Sigmoid colon (tissue), 6 donors: ENCODE measurements at regions not wholly inside any gene's neighbourhood (a gene's known extent, or its start where the extent isn't known, plus 50 kb on each side); places are given as distances from the start of the nearest gene placed in this dataset.

Experiments
- DNase-seq: peaks from one replicate; pipeline ENCODE4 v3.0.0-alpha.2; 2019
- H3K27ac ChIP-seq, 4 donors: fragments of 200-600 bp; sonication (generic); one replicate each; pipeline ENCODE4 v1.5.1; 2016 to 2019; ENCODE audit warnings: mild to moderate bottlenecking in 1 of 4
- H3K27me3 ChIP-seq, 3 donors: fragments of 200-600 bp; sonication (generic); one replicate each; pipeline ENCODE4 v1.5.1; 2019; ENCODE audit warnings: mild to moderate bottlenecking in 1 of 3
- H3K36me3 ChIP-seq, 4 donors: fragments of 200-600 bp; sonication (generic); one replicate each; pipeline ENCODE4 v1.5.1; 2016 to 2019
- H3K4me1 ChIP-seq, 4 donors: fragments of 200-600 bp; sonication (generic); one replicate each; pipeline ENCODE4 v1.5.1; 2017 to 2019
- H3K4me3 ChIP-seq, 4 donors: fragments of 200-600 bp; sonication (generic); one replicate each; pipeline ENCODE4 v1.5.1; 2017 to 2019; ENCODE audit warnings: mild to moderate bottlenecking in 2 of 4, moderate library complexity in 1 of 4
- H3K9me3 ChIP-seq, 4 donors: fragments of 200-600 bp in 3 of 4; sonication (generic) in 3 of 4; one replicate each; pipeline versions ENCODE4 v1.5.1 to v1.6.1; 2013 to 2019
- EP300 ChIP-seq, 4 donors: sonication (generic); formaldehyde crosslinking; IDR thresholded peaks; one replicate each; pipeline ENCODE4 v1.6.1; 2017; ENCODE audit warnings: antibody characterized with exemption in 4 of 4
- POLR2A ChIP-seq, 2 donors: fragments of 450-650 bp; IDR thresholded peaks; one replicate each; pipeline ENCODE4 v1.6.1; 2016; ENCODE audit warnings: antibody characterized with exemption in 2 of 2, mild to moderate bottlenecking in 2 of 2, moderate library complexity in 2 of 2
- POLR2AphosphoS5 ChIP-seq, 4 donors: sonication (generic); formaldehyde crosslinking; IDR thresholded peaks; one replicate each; pipeline ENCODE4 v1.6.1; 2017; ENCODE audit warnings: antibody characterized with exemption in 4 of 4
- WGBS, 2 donors: extraction: QIAGEN DNeasy Blood & Tissue Kit; methylation state at CpG; one replicate each; pipeline ENCODE4 v1.1.7; 2013; 5-methylcytosine and 5-hydroxymethylcytosine counted together
- intact Hi-C: fragments of 100-400 bp; cut with DNase I; formaldehyde crosslinking; loops from one replicate; pipeline ENCODE4 v1.15.1; 2023
- TF ChIP-seq, protein P1 (sequence below), 4 experiments: fragments of 450-650 bp in 3 of 4; fragments of 200-600 bp in 1 of 4; IDR thresholded peaks; one replicate each; pipeline ENCODE4 v1.5.1; 2016 to 2019; ENCODE audit warnings: antibody characterized with exemption in 4 of 4, mild to moderate bottlenecking in 3 of 4, moderate library complexity in 2 of 4
- donor health status: healthy with polysubstance abuse.
- donor health status: healthy.

DNA sequence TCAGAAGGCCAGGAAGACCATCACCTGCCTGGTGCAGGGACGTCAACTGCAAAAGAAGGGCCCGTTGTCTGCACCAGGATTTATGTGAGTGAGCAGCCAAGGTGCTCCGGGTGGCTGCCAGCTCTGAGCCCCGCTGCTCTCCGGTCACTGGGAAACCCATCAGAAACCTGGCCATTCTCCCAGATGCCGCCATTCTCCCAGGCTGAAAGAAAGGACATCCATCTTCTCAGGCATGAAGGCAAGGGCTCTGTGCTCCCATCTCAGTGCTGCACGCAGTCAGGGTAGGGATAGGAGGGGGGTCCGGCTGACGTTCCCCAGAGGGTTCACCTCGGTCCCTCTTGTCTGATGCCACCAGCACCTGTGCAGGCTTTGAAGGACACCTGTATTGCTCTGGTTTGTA, 158.4 kb downstream of the ERCC6L2 start:
- H3K9me3 ChIP-seq: peaks cover 0 to 3% (median 0%) of the 10 kb centered on the region in 4 donors
- TF ChIP-seq POLR2AphosphoS5 (IDR thresholded peaks at IDR 0.05) (no peak), POLR2A (IDR thresholded peaks at IDR 0.05) (no peak), EP300 (IDR thresholded peaks at IDR 0.05) (no peak)
- TF ChIP-seq, protein P1, sequence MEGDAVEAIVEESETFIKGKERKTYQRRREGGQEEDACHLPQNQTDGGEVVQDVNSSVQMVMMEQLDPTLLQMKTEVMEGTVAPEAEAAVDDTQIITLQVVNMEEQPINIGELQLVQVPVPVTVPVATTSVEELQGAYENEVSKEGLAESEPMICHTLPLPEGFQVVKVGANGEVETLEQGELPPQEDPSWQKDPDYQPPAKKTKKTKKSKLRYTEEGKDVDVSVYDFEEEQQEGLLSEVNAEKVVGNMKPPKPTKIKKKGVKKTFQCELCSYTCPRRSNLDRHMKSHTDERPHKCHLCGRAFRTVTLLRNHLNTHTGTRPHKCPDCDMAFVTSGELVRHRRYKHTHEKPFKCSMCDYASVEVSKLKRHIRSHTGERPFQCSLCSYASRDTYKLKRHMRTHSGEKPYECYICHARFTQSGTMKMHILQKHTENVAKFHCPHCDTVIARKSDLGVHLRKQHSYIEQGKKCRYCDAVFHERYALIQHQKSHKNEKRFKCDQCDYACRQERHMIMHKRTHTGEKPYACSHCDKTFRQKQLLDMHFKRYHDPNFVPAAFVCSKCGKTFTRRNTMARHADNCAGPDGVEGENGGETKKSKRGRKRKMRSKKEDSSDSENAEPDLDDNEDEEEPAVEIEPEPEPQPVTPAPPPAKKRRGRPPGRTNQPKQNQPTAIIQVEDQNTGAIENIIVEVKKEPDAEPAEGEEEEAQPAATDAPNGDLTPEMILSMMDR (IDR thresholded peaks at IDR 0.05): no peak
- no peaks in the 10 kb centered on the region for H3K36me3 ChIP-seq
- H3K4me3 ChIP-seq: no peak overlapping the region
- peaks cover 0 to 16% (median 14%) of the 10 kb centered on the region in 4 donors for H3K4me1 ChIP-seq
- DNase-seq: no peak
- intact Hi-C loops: no loop called here
- H3K27ac ChIP-seq: no peak overlapping the region
- no peaks in the 10 kb centered on the region for H3K27me3 ChIP-seq
- 94 to 95% methylated on average over 10 of the region's 10 CpGs for WGBS, 2 donors

DNA sequence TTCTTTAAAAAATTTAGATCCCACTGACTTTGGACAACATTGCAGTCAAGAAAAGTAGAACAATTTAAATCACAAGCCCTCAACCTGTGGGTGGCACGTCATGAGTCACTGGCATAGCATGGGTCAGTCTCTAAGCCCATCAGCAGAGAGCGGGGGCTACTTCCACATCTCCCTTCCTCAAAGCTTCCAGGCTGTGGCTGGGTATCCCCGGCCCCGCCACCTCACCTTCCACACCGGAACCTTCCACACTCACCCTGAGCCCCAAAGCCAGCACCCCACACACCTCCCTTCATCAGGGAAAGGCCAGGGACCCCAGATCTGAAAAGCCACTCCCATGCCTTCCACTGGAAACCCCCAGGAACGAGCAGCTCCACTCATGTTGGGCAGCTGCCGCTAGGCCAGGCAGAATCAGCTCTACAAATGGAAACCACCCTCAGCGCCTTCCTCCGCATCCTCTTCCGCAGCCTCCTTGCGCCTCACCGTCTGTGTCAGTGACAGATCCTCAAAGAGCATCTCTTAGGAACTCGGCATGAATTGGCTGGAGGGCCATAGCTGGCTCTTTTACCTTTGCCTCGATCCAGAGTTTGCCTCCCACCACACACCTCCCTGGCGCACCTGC, 156.5 kb downstream of the ERCC6L2 start:
- H3K4me1 ChIP-seq: peaks cover 0 to 23% (median 22%) of the 10 kb centered on the region in 4 donors
- TF ChIP-seq EP300 (IDR thresholded peaks at IDR 0.05) (no peak), POLR2AphosphoS5 (IDR thresholded peaks at IDR 0.05) (no peak), POLR2A (IDR thresholded peaks at IDR 0.05) (no peak)
- TF ChIP-seq, protein P1 (IDR thresholded peaks at IDR 0.05): no peak
- intact Hi-C loops: no loop called here
- no peak for DNase-seq
- 87 to 93% methylated on average over 15 of the region's 15 CpGs for WGBS, 2 donors
- peaks cover 3 to 14% (median 6%) of the 10 kb centered on the region in 3 donors for H3K27me3 ChIP-seq
- peak overlapping the region in 1 of 4 donors; percentile 56 for H3K27ac ChIP-seq
- no peaks in the 10 kb centered on the region for H3K9me3 ChIP-seq
- no peaks in the 10 kb centered on the region for H3K36me3 ChIP-seq
- no peak overlapping the region for H3K4me3 ChIP-seq

DNA sequence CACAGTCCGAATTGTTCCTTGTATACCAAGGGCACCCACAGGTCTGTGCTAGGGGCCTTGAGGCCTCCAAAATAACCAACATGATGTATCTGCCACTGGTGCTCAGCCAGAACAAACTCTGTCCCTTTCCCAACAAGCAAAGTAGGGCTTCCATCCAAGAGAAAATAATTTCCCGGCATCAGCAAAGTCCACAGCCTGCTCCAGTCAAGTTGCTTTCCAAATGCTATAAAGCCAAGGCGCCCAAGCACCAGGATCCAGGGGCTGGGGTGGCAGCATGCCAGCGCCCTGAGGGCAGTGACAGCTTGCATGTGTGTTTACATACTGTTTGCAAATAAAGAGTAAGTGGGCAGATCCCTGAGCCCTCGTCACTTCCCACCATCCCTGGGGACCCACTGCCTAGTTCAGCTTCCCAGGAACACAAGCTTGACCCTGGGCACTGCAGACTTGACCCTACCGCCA, 155.9 kb downstream of the ERCC6L2 start:
- Histone ChIP-seq H3K4me1 (peaks cover 0 to 25% (median 23%) of the 10 kb centered on the region in 4 donors), H3K9me3 (no peaks in the 10 kb centered on the region), H3K4me3 (no peak overlapping the region), H3K27me3 (peaks cover 5 to 19% (median 6%) of the 10 kb centered on the region in 3 donors), H3K36me3 (no peaks in the 10 kb centered on the region), H3K27ac (peak overlapping the region in 3 of 4 donors; percentile 9 to 56 (median 42))
- WGBS, 2 donors: 48 to 71% methylated on average over 6 of the region's 6 CpGs
- intact Hi-C loops: no loop called here
- no peak for DNase-seq
- TF ChIP-seq POLR2AphosphoS5 (IDR thresholded peaks at IDR 0.05) (peak in 2 of 4 donors; percentile 14 to 18), EP300 (IDR thresholded peaks at IDR 0.05) (no peak)

DNA sequence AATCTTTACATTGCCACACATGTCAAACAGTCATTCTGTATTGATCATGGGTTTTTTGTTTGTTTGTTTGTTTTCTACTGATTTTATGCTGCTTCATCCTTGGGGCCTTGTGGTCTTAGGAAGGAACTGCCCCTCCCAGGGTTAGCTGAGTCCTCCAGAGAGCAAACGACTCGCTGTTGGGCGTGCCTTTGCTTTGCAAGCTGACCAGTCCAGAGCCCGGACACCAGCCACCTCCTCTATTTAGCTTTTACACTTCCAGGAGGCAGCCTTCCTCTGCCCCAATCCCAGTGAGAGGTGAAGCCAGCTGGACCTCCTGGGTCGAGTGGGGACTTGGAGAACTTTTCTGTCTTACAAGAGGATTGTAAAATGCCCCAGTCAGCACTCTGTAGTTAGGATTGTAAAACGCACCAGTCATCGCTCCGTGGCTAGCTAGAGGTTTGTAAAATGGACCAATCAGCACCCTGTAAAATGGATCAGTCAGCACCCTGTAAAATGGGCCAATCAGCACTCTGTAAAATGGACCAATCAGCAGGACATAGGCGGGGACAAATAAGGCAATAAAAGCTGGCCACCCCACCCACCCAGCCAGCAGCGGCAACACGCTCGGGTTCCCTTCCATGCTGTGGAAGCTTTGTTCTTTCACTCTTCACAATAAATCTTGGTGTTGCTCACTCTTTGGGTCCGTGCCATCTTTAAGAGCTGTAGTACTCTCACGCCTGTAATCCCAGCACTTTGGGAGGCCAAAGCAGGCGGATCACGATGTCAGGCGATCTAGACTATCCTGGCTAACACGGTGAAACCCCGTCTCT, 154.4 kb downstream of the ERCC6L2 start:
- Histone ChIP-seq H3K9me3 (no peaks in the 10 kb centered on the region), H3K4me1 (peaks cover 0 to 25% (median 23%) of the 10 kb centered on the region in 4 donors), H3K36me3 (no peaks in the 10 kb centered on the region), H3K27ac (no peak overlapping the region), H3K27me3 (peaks cover 6 to 26% (median 12%) of the 10 kb centered on the region in 3 donors), H3K4me3 (no peak overlapping the region)
- DNase-seq: no peak
- 80 to 85% methylated on average over 19 of the region's 19 CpGs for WGBS, 2 donors
- no peak for TF ChIP-seq EP300 (IDR thresholded peaks at IDR 0.05)
- TF ChIP-seq, protein P1 (IDR thresholded peaks at IDR 0.05): no peak
- intact Hi-C loops: no loop called here
